GM12872 (cell line): ENCODE measurements at regions not wholly inside any gene's neighbourhood (a gene's known extent, or its start where the extent isn't known, plus 50 kb on each side); places are given as distances from the start of the nearest gene placed in this dataset.

Source experiments
- CTCF ChIP-seq: IDR thresholded peaks from 3 replicates; pipeline ENCODE4 v1.5.1; 2011; ENCODE audit warnings: low read depth, mild to moderate bottlenecking, low read length, moderate library complexity; ENCODE audit not compliant: insufficient read depth

- TF ChIP-seq CTCF, result no peak
Observed at GRCh38 chr20:24118034-24118433, 129.5 kb upstream of the GGTLC1 start.

GRCh38 chr20:24117383-24117782 lies 128.8 kb upstream of the GGTLC1 start:
- TF ChIP-seq CTCF, result no peak

GRCh38 chr20:24116611-24117010 lies 128.0 kb upstream of the GGTLC1 start:
- TF ChIP-seq CTCF, result no peak

- no peak for TF ChIP-seq CTCF
Observed at GRCh38 chr20:24112360-24112759, 123.8 kb upstream of the GGTLC1 start.

- TF ChIP-seq CTCF, result no peak
Observed at GRCh38 chr20:24111858-24112257, 123.3 kb upstream of the GGTLC1 start.

- no peak for TF ChIP-seq CTCF
Observed at GRCh38 chr20:24109537-24109936, 121.0 kb upstream of the GGTLC1 start.

GRCh38 chr20:24109008-24109407 lies 120.4 kb upstream of the GGTLC1 start:
- TF ChIP-seq CTCF, result no peak

- no peak for TF ChIP-seq CTCF
Observed at GRCh38 chr20:24108581-24108980, 120.0 kb upstream of the GGTLC1 start.
